Erythroblast (primary cell): ENCODE measurements at regions not wholly inside any gene's neighbourhood (a gene's known extent, or its start where the extent isn't known, plus 50 kb on each side); places are given as distances from the start of the nearest gene placed in this dataset.

Experiments
- DNase-seq, 2 experiments: peaks; one replicate each; lab custom pipeline; 2025; lab: John Stamatoyannopoulos, UW
- GATA1 ChIP-seq: IDR thresholded peaks from 2 replicates; pipeline ENCODE4 v1.6.1; 2011; ENCODE audit warnings: low read depth, mild to moderate bottlenecking, control low read depth, low read length, moderate library complexity
- POLR2A ChIP-seq: IDR thresholded peaks from 2 replicates; pipeline ENCODE4 v1.6.1; 2011; ENCODE audit warnings: mild to moderate bottlenecking, low read length

DNA sequence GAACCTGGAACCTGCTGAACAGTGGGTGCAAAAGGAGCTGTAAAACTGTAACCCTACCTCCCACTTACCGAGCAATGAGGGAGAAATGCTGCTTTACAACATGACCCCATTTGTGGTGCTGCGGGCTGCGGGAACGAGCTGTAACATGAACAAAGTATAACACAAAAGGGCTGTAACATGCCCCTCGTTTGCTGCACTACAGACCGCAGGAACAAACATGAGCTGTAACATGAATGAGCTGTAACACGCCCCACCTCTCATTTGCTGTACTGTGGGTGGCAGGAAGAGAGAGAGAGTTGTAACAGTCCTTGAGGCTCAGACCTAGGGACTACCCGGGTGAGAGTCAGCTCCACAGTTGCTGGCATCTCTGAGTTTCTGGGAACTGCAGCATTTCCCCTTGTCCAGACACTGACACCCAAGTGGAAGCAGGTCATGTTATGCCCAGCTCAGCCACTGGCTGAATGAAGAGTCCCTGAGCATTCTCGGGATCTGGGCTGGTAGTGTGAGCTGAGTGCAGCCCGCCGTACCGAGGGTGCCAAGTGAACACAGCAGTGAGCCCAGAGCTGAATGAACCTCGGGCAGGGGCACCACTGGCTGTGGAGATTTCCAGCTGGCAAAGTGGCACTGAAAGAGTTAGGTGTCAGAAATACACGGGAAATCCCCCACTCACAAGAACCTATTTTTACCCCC, 1385.3 kb upstream of the SPRY2 start:
- DNase-seq: no peak

GRCh38 chr13:81722456-81722855, 1381.5 kb upstream of the SPRY2 start:
- DNase-seq: no peak
- TF ChIP-seq GATA1: no peak
- TF ChIP-seq POLR2A: no peak

More for the DNA sequence above, 1385.3 kb upstream of the SPRY2 start:
- TF ChIP-seq POLR2A (no peak), GATA1 (no peak)

DNA sequence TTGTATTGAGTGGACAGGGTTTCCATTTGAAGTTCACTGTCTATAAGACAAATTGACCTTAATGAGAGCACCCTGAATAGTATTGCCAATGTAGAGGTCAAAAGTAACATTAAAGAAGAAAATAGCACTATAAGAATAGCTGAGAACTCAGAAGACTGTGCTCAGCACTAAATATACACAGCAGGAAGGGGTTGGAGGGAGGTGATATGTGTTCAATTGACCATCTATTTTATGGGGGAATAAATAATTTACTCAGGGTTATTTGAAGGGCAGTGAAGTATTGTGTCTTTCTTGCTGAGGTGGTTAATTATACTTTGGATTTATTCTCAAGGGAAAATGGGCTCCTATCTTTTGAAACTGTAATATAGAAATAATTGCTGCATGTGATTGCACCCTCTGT, 1380.5 kb upstream of the SPRY2 start:
- DNase-seq: no peak
- TF ChIP-seq POLR2A: no peak
- TF ChIP-seq GATA1: no peak

- DNase-seq: no peak
- TF ChIP-seq GATA1 (no peak), POLR2A (no peak)
Observed at GRCh38 chr13:81714513-81714912, 1373.6 kb upstream of the SPRY2 start.

DNA sequence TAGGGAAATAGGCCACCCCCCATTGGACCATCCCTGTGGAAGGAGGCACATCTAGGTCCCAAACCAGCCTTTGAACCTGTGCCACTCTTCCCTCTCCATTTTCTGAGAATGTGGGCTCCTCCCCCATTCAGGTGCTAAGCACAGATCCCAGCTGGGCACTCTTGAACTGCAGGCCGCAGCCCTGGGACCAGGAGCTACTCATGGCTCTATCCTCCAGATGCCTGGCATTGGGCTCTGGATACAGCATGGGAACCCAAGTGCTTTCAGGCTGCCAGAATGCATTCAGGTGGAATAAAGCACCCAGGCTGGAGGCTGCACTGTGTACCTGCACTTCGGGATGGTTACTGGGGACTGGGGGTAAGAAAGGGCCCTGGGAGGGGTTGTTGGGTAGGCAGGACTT, 1372.3 kb upstream of the SPRY2 start:
- no peak for DNase-seq
- TF ChIP-seq POLR2A (no peak), GATA1 (no peak)

DNA sequence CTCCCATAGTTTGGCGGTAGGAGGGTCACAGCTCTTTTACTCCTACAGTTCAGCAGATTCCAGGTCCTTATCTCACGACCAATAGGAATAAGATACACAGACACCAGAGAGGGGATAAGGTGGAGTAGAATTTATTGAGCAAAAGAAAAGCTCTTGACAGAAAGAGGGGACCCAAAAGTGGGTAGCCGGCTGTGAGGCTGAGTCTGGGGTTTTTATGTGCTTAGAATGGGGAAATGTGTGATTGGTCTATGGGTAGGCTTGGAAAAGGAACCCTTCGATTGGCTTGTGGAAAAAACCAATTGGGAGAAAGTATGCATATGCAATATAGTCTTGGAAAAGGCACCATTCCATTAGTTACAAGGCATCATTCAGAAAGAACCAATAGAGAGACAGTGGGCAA, 1356.9 kb upstream of the SPRY2 start:
- DNase-seq: no peak
- TF ChIP-seq POLR2A (no peak), GATA1 (no peak)

DNA sequence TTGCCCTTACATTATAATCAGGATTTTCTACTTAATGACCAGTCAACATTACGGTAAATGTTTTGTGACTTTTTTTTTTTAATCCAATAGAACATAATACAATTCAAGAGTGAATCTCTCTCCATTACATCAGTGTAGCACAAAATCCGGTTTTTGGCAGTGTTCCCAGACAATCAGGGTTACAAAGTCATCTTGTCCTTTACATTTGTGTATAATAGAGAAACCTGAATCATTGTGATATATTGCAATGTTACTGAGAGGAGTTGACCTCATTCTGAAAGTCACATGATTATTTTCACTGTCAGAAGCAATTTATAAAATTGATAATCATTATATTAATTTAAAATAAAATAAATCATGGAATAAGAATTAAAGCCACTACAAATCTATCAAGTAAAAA, 1346.0 kb upstream of the SPRY2 start:
- DNase-seq: no peak
- TF ChIP-seq GATA1 (no peak), POLR2A (no peak)

DNA sequence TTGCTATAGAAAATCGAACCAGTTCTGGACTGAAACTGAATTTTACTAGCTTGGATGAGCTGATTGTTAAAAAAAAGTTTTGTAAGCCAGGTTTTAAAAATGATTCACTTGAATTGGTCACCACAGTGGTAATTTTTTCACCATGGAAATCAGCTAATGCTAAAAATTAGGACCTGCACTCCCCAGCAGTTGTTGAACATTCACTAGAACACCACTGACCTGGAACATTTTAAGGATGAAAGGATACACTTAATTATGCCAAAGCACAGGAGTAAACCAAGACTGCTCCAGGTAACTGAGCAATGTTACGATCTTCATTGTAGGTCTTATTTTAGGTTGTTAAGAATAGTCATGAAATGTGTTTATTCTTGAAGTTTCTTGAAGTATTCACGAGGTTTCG, 1342.6 kb upstream of the SPRY2 start:
- no peak for DNase-seq

GRCh38 chr13:81682081-81682630, 1341.2 kb upstream of the SPRY2 start:
- no peak for DNase-seq
- TF ChIP-seq POLR2A (no peak), GATA1 (no peak)

More for the DNA sequence above, 1342.6 kb upstream of the SPRY2 start:
- TF ChIP-seq POLR2A (no peak), GATA1 (no peak)

DNA sequence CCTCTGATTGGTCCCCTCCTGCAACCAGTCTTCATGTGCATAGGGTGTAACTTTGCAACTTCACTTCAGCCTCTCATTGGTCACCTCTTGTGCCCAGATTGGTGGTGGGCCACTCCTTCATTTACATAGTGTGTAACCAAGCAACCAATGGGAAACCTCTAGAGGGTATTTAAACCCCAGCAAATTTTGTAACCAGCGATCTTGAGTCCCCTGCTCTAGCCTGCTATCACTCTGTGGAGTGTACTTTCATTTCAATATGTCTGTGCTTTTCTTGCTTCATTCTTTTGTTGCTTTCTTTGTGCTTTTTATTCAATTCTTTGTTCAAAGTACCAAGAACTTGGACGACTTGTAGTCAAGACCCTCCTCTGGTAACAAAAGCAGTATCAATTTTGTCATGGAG, 1336.9 kb upstream of the SPRY2 start:
- DNase-seq: no peak
- TF ChIP-seq POLR2A (no peak), GATA1 (no peak)

- TF ChIP-seq POLR2A (no peak), GATA1 (no peak)
Observed at GRCh38 chr13:81676008-81676407, 1335.1 kb upstream of the SPRY2 start.

DNA sequence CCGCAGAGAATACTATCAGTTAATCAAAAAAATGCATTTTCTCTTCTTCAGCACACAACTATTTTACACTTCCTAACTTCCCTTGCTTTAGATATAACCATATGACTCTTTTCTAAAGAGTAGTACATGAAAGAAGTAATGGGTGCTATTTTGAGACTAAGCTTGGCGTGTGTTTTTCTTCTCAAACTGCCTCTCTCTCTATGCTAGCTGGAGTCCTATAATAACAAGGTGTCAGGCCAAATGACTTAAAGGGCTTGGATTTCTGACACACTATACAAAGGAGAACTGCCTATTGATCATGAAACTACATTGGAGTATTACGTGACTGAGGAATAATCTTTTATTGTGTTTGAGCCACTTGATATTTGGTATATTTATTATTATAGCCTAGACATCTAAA, 1330.1 kb upstream of the SPRY2 start:
- no peak for DNase-seq
- no peak for TF ChIP-seq GATA1
- TF ChIP-seq POLR2A: no peak

More at GRCh38 chr13:81676008-81676407, 1335.1 kb upstream of the SPRY2 start:
- no peak for DNase-seq

GRCh38 chr13:81670048-81670447, 1329.1 kb upstream of the SPRY2 start:
- no peak for TF ChIP-seq POLR2A
- no peak for TF ChIP-seq GATA1
- DNase-seq: no peak

DNA sequence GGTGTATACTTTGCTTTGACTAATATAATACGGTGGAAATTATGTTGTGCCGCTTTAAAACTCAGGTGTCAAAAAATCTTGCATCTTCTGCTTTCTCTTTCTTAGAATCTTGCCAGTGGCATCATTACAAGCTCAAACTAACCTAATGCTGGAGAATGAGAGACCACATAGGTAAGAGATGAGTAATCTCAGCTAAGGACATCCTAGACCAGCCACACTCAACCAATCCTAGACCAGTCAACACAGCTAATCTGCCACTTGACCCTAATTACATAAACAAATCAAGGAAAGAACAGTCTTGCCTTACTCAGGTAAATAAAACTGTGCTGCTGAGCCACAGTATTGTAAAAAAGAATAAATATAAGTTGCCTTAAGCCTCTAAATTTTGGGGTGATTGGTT, 1323.9 kb upstream of the SPRY2 start:
- DNase-seq: no peak
- TF ChIP-seq POLR2A (no peak), GATA1 (no peak)

GRCh38 chr13:81659984-81660383, 1319.1 kb upstream of the SPRY2 start:
- no peak for TF ChIP-seq GATA1
- no peak for TF ChIP-seq POLR2A
- no peak for DNase-seq
